ENCODE measurements at regions not wholly inside any gene's neighbourhood (a gene's known extent, or its start where the extent isn't known, plus 50 kb on each side); places are given as distances from the start of the nearest gene placed in this dataset.
"Not testable (repeated sequence)": the region's sequence is repeated elsewhere in the genome, so short reads cannot be mapped to it uniquely, and the experiment has no call there.

GRCh38 chr5:98121036-98121936 lies 652.2 kb upstream of the RGMB start:
- DNase-seq (ENCODE audit: low read depth, low spot score), result peak; percentile 62
- in situ Hi-C loops (cut with HindIII; ENCODE audit: low pct_unique_long_range_greater_than_20kb, low sequenced_read_pairs), result no loop called here

DNA sequence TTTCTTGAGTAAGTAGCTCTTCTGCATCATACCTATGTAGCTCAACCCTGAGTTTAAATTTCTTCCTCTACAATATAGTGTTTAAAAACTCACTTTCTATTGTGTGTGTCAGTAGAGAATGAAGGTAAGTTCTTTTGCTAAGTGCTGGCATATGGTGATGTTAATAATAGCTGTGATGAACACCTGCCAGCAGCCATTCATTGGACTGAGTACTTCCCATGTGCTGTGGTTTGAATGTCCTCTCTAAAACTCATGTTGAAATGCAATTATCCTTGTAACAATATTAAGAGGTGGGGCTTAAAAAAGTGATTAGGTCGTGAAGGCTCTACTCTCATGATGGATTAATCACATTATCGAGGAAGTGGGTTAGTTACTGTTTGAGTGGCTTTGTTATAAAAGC lies 645.2 kb upstream of the RGMB start:
- DNase-seq (ENCODE audit: low read depth, low spot score), result no peak
- in situ Hi-C loops (cut with HindIII; ENCODE audit: low pct_unique_long_range_greater_than_20kb, low sequenced_read_pairs), result no loop called here

DNA sequence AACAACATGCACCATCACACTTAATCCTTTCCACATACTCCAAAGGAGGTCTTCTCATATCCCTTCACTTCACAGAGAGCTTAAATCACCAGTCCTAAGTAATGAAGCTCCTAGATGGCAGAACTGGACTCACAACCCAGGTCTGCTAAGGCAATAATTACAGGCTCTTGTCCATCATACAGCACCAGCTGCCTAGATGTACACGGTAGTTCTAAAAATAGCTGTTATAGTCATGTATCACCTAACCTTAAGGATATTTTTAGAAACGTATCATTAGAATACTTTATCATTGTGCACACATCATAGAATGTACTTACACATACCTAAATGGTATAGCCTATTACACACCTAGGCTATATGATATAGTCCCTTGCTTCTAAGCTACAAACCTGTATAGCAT lies 644.6 kb upstream of the RGMB start:
- no peak for DNase-seq (ENCODE audit: low read depth, low spot score)
- in situ Hi-C loops (cut with HindIII; ENCODE audit: low pct_unique_long_range_greater_than_20kb, low sequenced_read_pairs), result no loop called here

GRCh38 chr5:98130261-98131035 lies 643.0 kb upstream of the RGMB start:
- in situ Hi-C loops (cut with HindIII; ENCODE audit: low pct_unique_long_range_greater_than_20kb, low sequenced_read_pairs), result no loop called here
- DNase-seq (ENCODE audit: low read depth, low spot score), result no peak

DNA sequence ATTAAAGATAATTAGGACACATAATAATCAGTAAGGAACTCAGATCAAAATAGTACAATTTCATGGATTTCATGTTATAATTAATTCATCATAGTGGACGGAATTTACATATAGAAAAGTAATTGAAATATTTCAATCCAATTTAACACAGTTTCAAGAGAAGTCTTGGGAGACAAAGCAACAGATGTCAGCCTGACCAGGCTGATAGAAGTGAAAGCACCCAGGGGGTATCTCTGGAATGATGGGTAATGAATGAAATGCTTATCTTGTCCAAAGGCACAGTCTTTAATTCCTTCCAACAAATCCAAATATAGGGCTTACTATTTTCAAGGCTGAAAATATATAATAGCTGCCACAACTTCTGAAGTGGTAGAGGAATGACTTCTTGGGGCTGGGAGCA lies 629.3 kb upstream of the RGMB start:
- in situ Hi-C loops (cut with HindIII; ENCODE audit: low pct_unique_long_range_greater_than_20kb, low sequenced_read_pairs), result no loop called here

GRCh38 chr5:98144710-98145109 lies 628.8 kb upstream of the RGMB start:
- no peak for DNase-seq (ENCODE audit: low read depth, low spot score)
- in situ Hi-C loops (cut with HindIII; ENCODE audit: low pct_unique_long_range_greater_than_20kb, low sequenced_read_pairs), result no loop called here

More for the DNA sequence above, 629.3 kb upstream of the RGMB start:
- no peak for DNase-seq (ENCODE audit: low read depth, low spot score)

DNA sequence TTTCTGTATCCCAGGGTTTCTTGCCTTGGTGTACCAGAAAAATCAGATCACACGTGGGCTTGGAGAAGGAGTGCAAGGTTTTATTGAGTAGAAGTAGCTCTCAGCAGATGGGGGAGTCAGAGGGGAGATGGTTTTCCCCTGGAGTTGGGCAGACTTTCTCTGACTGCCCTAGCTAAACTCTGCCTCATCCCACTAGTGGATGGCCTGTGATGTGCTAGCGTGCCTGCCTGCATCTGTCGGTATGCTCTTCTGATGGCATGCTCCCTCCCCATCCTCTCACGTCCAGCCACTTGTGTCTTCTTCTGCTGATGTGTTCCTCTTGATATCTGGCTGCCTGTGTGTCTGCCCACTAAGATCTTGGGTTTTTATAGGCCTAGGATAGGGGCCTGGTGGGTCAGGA lies 616.1 kb upstream of the RGMB start:
- in situ Hi-C loops (cut with HindIII; ENCODE audit: low pct_unique_long_range_greater_than_20kb, low sequenced_read_pairs), result no loop called here
- DNase-seq (ENCODE audit: low read depth, low spot score), result no peak

DNA sequence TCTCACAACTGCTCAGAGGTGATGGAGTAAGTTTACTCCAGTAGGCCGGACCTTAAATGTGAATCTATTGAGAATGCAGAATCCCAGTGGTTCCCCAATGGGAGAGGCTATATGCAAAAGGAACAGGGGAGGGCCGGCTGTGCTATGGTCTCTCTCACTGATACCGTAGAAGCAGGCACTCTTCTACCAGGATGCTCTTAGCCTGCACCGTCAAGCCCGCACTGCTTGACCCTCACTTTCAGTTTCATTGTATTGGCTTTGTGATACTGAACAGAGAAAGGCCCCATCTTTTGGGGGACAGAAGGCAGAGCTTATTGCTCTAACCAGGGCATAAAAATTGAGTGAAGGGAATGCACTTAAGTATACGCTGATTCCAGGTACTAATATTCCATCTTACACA lies 615.0 kb upstream of the RGMB start:
- DNase-seq (ENCODE audit: low read depth, low spot score), result no peak
- in situ Hi-C loops (cut with HindIII; ENCODE audit: low pct_unique_long_range_greater_than_20kb, low sequenced_read_pairs), result no loop called here

GRCh38 chr5:98163796-98164493 lies 609.5 kb upstream of the RGMB start:
- in situ Hi-C loops (cut with HindIII; ENCODE audit: low pct_unique_long_range_greater_than_20kb, low sequenced_read_pairs), result no loop called here
- no peak for DNase-seq (ENCODE audit: low read depth, low spot score)

- in situ Hi-C loops (cut with HindIII; ENCODE audit: low pct_unique_long_range_greater_than_20kb, low sequenced_read_pairs), result no loop called here
- no peak for DNase-seq (ENCODE audit: low read depth, low spot score)
Observed at GRCh38 chr5:98168871-98169270, 604.6 kb upstream of the RGMB start.

DNA sequence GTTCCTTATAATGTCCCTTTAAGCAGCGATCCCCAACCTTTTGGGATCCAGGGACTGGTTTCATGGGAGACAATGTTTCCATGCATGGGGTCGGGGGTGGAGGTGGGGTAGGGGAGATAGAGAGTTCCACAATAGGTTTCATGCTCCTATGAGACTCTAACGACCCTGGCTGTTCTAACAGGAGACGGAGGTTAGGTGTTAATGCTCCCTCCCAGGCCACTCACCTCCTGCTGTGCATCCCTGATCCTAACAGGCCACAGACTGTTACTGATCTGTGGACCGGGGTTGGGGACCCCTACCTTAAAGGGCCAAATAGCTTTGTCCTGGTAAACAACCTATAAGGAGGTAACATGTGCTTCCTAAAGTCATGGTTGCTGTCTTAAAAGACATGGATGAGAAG lies 602.5 kb upstream of the RGMB start:
- DNase-seq (ENCODE audit: low read depth, low spot score), result no peak
- in situ Hi-C loops (cut with HindIII; ENCODE audit: low pct_unique_long_range_greater_than_20kb, low sequenced_read_pairs), result no loop called here

DNA sequence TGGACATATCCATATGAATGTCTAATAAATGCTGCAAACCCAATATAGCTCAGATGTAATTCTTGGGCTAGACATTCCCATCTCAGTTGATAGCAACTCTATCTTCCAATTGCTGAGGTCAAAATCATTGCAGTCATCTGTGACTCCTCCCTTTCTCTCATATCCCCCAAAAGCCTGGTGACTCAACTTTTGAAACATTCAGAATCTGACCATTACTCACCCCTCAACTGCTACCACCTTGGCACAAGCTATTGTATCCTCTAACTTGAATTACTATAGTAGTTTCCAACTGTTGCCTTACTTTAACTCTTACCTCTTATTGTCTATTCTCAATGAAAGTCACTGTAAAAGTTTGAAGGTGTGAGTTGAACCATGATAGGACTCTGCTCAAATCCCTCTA lies 600.1 kb upstream of the RGMB start:
- no peak for DNase-seq (ENCODE audit: low read depth, low spot score)
- in situ Hi-C loops (cut with HindIII; ENCODE audit: low pct_unique_long_range_greater_than_20kb, low sequenced_read_pairs), result no loop called here

GRCh38 chr5:98175474-98175873 lies 598.0 kb upstream of the RGMB start:
- no peak for DNase-seq (ENCODE audit: low read depth, low spot score)
- in situ Hi-C loops (cut with HindIII; ENCODE audit: low pct_unique_long_range_greater_than_20kb, low sequenced_read_pairs), result no loop called here

DNA sequence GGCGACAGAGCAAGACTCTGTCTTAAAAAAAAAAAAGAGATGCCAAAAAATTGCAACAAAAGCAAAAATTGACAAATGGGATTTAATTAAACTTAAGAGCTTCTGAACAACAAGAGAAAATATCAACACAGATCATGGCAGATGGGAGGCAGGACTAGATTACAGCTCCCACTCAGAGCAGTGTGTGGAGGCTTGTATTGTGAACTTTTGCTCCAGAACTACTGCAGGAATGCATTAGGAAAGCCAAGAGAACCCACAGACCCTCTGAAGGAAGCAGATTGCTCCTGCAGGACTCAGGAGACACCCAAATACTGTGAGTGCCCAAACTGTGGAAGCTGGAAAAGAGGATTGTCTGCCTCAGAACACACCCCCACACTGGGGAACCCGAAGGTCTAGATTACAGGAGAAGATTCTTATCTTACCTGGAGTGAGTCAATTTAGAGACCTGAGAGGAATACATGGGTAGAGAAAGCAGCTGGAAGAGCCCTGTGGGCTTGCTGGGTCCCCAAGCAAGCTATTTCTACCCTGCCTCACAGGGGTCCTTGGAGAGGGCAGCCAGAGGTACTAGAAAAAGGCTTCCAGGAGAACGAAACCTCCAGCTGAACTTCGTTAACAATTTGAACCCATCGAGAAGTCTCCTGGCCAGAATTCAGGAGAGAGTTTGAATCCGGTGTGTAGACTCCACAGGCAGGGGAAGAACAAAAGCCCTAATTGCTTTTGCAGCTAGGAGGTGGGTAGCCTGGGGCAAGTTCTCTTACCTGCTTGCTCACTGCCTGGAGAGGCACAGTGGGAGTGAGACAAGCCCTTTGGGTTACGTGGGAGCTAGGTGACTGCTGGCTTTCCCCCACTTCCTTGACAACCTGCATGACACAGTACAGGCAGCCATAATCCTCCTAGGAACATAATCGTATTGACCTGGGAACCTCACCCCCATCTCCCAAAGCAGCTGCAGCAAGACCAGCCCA lies 593.4 kb upstream of the RGMB start:
- DNase-seq (ENCODE audit: low read depth, low spot score), result no peak
- in situ Hi-C loops (cut with HindIII; ENCODE audit: low pct_unique_long_range_greater_than_20kb, low sequenced_read_pairs), result no loop called here

GRCh38 chr5:98186128-98186527 lies 587.3 kb upstream of the RGMB start:
- no peak for DNase-seq (ENCODE audit: low read depth, low spot score)
- in situ Hi-C loops (cut with HindIII; ENCODE audit: low pct_unique_long_range_greater_than_20kb, low sequenced_read_pairs), result no loop called here

DNA sequence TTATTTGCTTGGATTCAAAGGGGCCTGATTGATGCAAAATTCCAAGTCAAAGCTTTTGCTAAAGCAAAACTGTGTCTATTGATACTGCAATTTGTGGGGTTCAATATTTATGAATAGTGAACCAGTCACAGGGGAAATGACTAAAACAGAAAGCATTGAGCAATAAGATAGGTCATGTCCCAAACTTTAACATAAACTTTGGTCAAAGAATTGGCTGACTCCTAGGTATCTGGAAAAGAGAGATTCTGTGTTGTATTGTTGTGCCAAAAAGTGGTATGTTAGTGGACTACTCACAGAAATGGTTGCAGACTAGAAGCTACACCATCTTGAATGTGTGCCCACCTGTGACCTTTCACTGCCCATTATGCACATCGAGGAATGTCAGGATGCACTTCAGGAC lies 585.5 kb upstream of the RGMB start:
- in situ Hi-C loops (cut with HindIII; ENCODE audit: low pct_unique_long_range_greater_than_20kb, low sequenced_read_pairs), result no loop called here

GRCh38 chr5:98190344-98190743 lies 583.1 kb upstream of the RGMB start:
- in situ Hi-C loops (cut with HindIII; ENCODE audit: low pct_unique_long_range_greater_than_20kb, low sequenced_read_pairs); DNase-seq (ENCODE audit: low read depth, low spot score): not testable (repeated sequence)

More for the DNA sequence above, 585.5 kb upstream of the RGMB start:
- DNase-seq (ENCODE audit: low read depth, low spot score), result no peak

All from SK-MEL-5 (cell line).